HK-2 (cell line): ENCODE measurements at regions not wholly inside any gene's neighbourhood (a gene's known extent, or its start where the extent isn't known, plus 50 kb on each side); places are given as distances from the start of the nearest gene placed in this dataset.

Experiments used
- DNase-seq: peaks from one replicate; pipeline ENCODE4 v3.0.0-alpha.2; 2018; ENCODE audit not compliant: unreplicated experiment

- peak; percentile 19 for DNase-seq
Observed at GRCh38 chr10:3313784-3314444, 141.3 kb upstream of the PITRM1 start.

DNA sequence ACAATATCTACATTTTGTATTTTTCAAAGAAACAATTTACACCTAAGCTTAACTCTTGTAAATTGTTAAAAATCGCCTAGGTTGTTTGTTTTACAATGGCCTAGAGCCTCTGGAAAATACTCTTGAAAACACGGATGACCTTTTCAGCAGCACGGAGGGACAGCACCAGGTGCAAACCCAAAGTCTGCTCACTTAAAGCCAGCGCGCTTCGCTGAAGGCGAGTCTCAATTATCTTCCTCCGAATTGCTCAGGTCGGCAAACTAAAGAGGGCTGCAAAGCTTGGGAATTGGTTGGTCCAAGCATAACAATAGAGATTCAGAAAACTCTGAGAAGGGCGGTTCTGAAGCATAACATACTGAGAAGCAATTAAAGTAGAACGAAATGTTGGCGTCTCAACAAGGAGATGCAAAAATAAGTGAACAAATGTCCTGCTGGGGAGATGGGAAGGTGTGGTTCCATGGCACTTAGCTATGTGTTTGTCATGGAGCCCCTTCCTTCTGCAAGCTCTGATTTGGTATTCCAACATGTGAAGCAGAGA lies 139.9 kb upstream of the PITRM1 start:
- no peak for DNase-seq

DNA sequence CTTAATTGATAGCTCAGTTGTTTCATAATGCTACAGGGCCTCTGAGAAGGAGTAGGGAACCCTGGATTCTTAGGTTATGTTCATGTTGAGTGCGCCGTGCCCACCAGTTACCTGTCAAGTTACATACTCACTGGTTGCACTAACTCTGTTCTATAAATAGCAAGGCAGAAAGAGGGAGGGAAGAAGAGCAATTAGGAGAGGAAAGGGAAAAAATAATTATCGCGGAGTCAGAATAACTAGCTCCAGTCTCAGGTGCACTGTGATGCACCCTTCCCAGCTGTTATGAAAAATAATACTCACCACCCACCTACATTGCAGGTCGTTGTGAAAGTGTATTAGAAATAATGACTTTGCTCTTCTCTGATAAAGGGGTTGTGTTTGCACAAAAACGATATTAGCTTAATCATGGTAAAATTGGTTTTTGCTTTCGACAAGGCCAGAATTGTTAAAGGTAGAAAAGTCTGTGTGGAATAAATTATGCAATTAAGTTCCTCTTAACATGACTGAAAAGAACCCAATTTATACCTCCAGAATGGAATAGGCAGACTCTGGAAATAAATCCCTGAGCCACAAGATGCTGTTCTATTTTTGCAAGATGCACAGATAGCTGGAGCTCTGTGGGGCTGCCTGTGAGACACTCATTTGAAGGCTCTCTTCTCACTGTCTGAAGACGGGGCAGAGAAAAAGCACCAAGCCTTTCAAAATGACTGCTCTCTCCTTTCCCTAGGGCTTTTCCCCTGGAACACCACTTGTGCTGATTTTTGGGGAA lies 137.6 kb upstream of the PITRM1 start:
- no peak for DNase-seq

DNA sequence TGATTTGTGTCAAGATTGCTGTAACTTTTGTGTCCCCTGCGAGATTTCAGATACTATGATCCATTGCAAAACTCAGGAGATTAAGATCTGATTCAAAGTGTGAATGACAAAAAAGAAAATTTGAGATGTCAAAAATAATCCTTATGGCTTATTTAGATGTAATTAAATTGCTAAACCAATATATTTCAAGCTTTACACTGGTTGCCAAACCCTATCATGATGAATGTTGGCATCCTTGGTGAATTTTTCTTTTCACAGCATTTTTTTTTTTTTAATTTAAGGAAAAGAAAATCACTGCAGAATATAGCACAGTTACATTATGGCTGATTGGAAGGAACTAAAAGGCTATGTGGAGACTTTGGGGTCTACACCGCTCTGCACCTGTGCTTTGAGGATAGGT lies 133.5 kb upstream of the PITRM1 start:
- no peak for DNase-seq

GRCh38 chr10:3295582-3296151 lies 123.1 kb upstream of the PITRM1 start:
- no peak for DNase-seq

- no peak for DNase-seq
Observed at GRCh38 chr10:3294919-3295581, 122.5 kb upstream of the PITRM1 start.

GRCh38 chr10:3293581-3294431 lies 121.2 kb upstream of the PITRM1 start:
- no peak for DNase-seq

GRCh38 chr10:3292636-3293035 lies 120.1 kb upstream of the PITRM1 start:
- no peak for DNase-seq

DNA sequence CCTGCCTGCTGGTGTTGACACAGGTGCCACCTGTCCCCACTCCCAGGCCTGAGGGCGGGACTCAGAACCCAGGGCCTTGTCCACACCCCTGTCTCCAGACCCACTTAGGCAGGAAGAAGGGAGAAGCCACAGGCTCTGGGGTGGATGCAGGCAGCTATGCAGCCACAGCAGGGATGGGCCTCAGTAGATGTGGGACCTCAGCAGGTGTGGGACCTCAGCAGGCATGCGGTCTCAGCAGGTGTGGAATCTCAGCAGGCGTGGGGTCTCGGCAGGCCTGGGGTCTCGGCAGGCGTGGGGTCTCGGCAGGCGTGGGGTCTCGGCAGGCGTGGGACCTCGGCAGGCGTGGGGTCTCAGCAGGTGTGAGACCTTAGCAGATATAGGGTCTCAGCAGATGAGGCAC lies 118.0 kb upstream of the PITRM1 start:
- no peak for DNase-seq

- no peak for DNase-seq
Observed at GRCh38 chr10:3287572-3288445, 115.2 kb upstream of the PITRM1 start.

DNA sequence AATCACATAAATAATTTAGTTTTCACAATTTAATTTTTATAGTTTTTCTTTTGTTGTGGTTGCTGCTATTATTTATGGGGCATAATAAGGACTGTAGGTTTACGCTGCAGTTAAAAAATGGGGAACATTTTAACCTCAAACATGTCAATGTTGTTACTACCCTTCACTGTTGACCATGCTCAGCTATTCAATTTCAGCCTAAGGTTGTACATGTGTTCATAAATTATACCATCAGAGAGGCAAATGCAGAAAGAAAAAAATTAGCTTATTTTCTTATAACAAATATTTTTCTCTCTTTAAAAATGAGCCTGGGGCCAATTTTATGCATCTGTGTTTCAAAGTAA lies 110.1 kb upstream of the PITRM1 start:
- no peak for DNase-seq

DNA sequence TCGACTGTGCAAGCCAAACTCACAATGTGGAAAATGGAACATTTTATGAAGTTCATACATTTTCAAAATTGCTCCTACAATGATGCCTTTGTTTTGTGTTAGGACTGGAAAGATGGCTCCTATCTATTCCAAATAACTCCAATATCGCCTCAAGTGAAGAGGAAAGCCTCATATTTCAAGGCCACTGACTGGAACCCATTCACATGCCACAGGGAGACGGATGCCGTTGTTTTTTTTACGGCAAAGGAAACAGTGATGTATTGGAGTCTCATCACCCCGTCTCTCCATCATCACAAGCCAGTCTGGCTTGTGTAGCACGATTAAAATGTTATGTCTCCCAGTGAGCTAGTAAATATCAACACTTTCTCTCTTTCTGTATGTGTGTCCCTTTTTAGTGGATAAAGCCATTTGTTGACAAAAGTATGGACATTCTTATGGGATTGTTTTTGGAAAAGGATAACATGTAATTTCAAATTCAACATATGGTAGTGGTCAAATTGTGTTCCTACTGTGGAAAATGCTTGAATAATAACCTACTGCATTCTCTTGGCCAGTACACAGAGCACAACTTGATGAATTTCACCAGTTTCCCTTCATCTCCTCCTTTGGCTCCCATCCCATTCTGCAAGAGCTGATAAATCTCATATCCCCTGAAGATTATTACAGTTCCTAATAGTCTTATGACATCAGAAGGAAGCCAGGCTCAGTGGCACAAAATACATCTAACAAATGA lies 109.5 kb upstream of the PITRM1 start:
- DNase-seq = no peak

- no peak for DNase-seq
Observed at GRCh38 chr10:3278771-3279170, 106.2 kb upstream of the PITRM1 start.

DNA sequence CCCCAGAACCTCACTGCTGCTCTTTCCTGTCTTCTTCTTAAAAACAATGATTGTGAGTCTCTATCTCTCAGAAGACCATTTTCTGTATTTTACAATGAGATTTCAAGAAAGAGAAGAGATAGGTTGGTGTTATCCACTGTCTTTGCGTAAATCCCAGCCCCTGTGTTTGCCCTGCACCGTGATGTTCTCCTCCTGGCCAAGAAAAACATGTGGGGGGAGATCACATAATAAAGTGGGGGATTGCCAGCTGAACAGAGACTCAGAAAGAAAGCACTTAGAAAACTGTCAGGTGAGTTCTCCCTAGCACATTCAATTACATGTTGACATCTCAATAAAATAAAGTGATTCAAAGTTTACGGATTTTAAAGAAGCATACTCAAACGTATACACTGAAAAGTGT lies 105.0 kb upstream of the PITRM1 start:
- no peak for DNase-seq

- no peak for DNase-seq
Observed at GRCh38 chr10:3274414-3274813, 101.8 kb upstream of the PITRM1 start.

- DNase-seq = no peak
Observed at GRCh38 chr10:3273966-3274365, 101.4 kb upstream of the PITRM1 start.

GRCh38 chr10:3272300-3272699 lies 99.7 kb upstream of the PITRM1 start:
- no peak for DNase-seq

DNA sequence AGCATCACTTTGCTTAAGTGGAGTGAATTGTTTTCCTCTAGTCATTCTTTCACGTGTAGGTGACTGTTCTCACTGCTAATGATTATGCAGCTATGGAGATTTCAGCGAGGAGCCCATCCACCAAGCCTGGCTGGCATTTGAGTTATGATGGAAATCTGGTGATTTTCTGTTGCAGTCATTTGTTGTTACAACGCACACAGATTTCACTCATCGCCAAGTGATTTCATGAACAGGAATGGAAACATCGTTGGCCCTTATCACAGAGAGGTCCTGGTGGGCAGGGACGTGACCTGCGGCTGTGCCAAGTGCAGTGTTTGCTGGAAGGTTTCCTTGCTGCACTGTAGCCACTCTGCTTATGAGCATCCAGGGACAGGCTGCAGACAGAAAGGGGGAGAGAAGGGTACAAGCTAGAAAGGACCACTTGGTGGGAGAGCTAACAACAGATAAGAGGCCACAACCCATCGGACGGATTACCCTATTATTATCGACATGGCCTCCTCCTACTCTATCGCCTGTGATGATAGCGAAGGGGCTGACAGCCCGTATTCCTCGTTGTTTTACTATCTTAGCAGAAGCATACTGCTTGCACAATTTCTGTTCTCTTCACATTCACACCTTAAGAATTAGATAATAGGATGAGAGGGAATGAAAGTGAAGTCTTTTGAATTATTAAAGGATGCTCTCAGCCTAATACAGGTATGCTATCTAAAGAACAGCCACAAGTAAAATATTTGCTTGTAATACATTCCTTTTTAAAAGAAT lies 99.0 kb upstream of the PITRM1 start:
- no peak for DNase-seq
